SK-N-SH treated with all-trans-retinoic acid at 6 μM for 48 hours (cell line): ENCODE measurements at regions not wholly inside any gene's neighbourhood (a gene's known extent, or its start where the extent isn't known, plus 50 kb on each side); places are given as distances from the start of the nearest gene placed in this dataset.

Source experiments
- ATAC-seq: fragments of 200-7000 bp; cut with Tn5 transposase; 3 replicates; pipeline ENCODE4 v1.9.1; 2020; ENCODE audit warnings: mild to moderate bottlenecking, moderate library complexity
- ARNTL ChIP-seq: fragments of 450-650 bp; formaldehyde crosslinking; IDR thresholded peaks from 2 replicates; pipeline ENCODE4 v1.5.0; 2020; ENCODE audit warnings: low read depth, mild to moderate bottlenecking, moderate library complexity, borderline replicate concordance
- BACH2 ChIP-seq: fragments of 250-450 bp; sonication (Bioruptor Pico); IDR thresholded peaks from 2 replicates; pipeline ENCODE4 v1.9.0; 2021; ENCODE audit warnings: mild to moderate bottlenecking, borderline replicate concordance
- CREB5 ChIP-seq: fragments of 250-450 bp; sonication (Bioruptor Pico); IDR thresholded peaks from 2 replicates; pipeline ENCODE4 v1.5.1; 2020; ENCODE audit warnings: low read depth, mild to moderate bottlenecking, moderate library complexity
- CSDC2 ChIP-seq: fragments of 250-450 bp; sonication (Bioruptor Pico); IDR thresholded peaks from 2 replicates; pipeline ENCODE4 v1.5.0; 2020; ENCODE audit warnings: mild to moderate bottlenecking, moderate library complexity
- CSRNP3 ChIP-seq: fragments of 250-450 bp; sonication (Bioruptor Pico); IDR thresholded peaks from 2 replicates; pipeline ENCODE4 v1.5.1; 2021; ENCODE audit warnings: mild to moderate bottlenecking, moderate library complexity
- ESRRG ChIP-seq: fragments of 250-450 bp; sonication (Bioruptor Pico); IDR thresholded peaks from 2 replicates; pipeline ENCODE4 v1.6.1; 2021; ENCODE audit warnings: mild to moderate bottlenecking
- GLIS3 ChIP-seq: fragments of 250-450 bp; sonication (Bioruptor Pico); IDR thresholded peaks from 2 replicates; pipeline ENCODE4 v1.5.0; 2020; ENCODE audit warnings: mild to moderate bottlenecking, moderate library complexity
- OSR1 ChIP-seq: fragments of 250-450 bp; sonication (Bioruptor Pico); IDR thresholded peaks from 2 replicates; pipeline ENCODE4 v1.8.0; 2022; ENCODE audit warnings: moderate library complexity, mild to moderate bottlenecking, inconsistent platforms
- PATZ1 ChIP-seq: fragments of 250-450 bp; sonication (Bioruptor Pico); IDR thresholded peaks from 2 replicates; pipeline ENCODE4 v1.8.0; 2020; ENCODE audit warnings: mild to moderate bottlenecking, moderate library complexity, borderline replicate concordance
- POU6F1 ChIP-seq: fragments of 250-450 bp; sonication (Bioruptor Pico); IDR thresholded peaks from 2 replicates; pipeline ENCODE4 v1.8.0; 2021; ENCODE audit warnings: low read depth, mild to moderate bottlenecking, moderate library complexity, borderline replicate concordance
- PPARA ChIP-seq: fragments of 250-450 bp; sonication (Bioruptor Pico); IDR thresholded peaks from 2 replicates; pipeline ENCODE4 v1.5.0; 2020; ENCODE audit warnings: mild to moderate bottlenecking, borderline replicate concordance
- RARB ChIP-seq: fragments of 250-450 bp; sonication (Bioruptor Pico); IDR thresholded peaks from 2 replicates; pipeline ENCODE4 v1.8.0; 2021; ENCODE audit warnings: mild to moderate bottlenecking, moderate library complexity
- SNAI2 ChIP-seq: fragments of 250-450 bp; sonication (Bioruptor Pico); IDR thresholded peaks from 2 replicates; pipeline ENCODE4 v1.5.0; 2020; ENCODE audit warnings: mild to moderate bottlenecking, moderate library complexity
- TCF4 ChIP-seq: fragments of 250-450 bp; sonication (Bioruptor Pico); IDR thresholded peaks from 2 replicates; pipeline ENCODE4 v1.8.0; 2021; ENCODE audit warnings: mild to moderate bottlenecking, moderate library complexity, borderline replicate concordance
- TOX ChIP-seq: fragments of 250-450 bp; sonication (Bioruptor Pico); IDR thresholded peaks from 2 replicates; pipeline ENCODE4 v1.8.0; 2021; ENCODE audit warnings: mild to moderate bottlenecking, moderate library complexity, borderline replicate concordance
- TSHZ2 ChIP-seq: fragments of 250-450 bp; sonication (Bioruptor Pico); IDR thresholded peaks from 2 replicates; pipeline ENCODE4 v1.5.0; 2020; ENCODE audit warnings: mild to moderate bottlenecking, moderate library complexity
- ZC3H10 ChIP-seq: fragments of 250-450 bp; sonication (Bioruptor Pico); IDR thresholded peaks from 2 replicates; pipeline ENCODE4 v1.5.1; 2021; ENCODE audit warnings: mild to moderate bottlenecking, moderate library complexity
- ZFP3 ChIP-seq: fragments of 250-450 bp; sonication (Bioruptor Pico); IDR thresholded peaks from 2 replicates; pipeline ENCODE4 v1.5.0; 2020; ENCODE audit warnings: mild to moderate bottlenecking, moderate library complexity
- ZNF565 ChIP-seq: fragments of 450-650 bp; formaldehyde crosslinking; conservative IDR thresholded peaks from 2 replicates; pipeline ENCODE4 v1.5.0; 2020; ENCODE audit warnings: low read depth, mild to moderate bottlenecking, moderate library complexity
- ZNF8 ChIP-seq: fragments of 450-650 bp; formaldehyde crosslinking; IDR thresholded peaks from 2 replicates; pipeline ENCODE4 v1.5.0; 2020; ENCODE audit warnings: mild to moderate bottlenecking, moderate library complexity

- TF ChIP-seq CSRNP3 (no peak), CREB5 (CRISPR knock-in tag) (no peak), TOX (CRISPR knock-in tag) (no peak), OSR1 (CRISPR knock-in tag) (no peak), ZNF8 (CRISPR knock-in tag) (no peak), RARB (CRISPR knock-in tag) (no peak), ARNTL (CRISPR knock-in tag) (no peak), TCF4 (CRISPR knock-in tag) (no peak)
- ATAC-seq, result no peak
Observed at GRCh38 chr2:34789169-34789568, 1190.1 kb upstream of the FAM98A start.

- no peak for ATAC-seq
- TF ChIP-seq POU6F1 (CRISPR knock-in tag) (no peak), CREB5 (CRISPR knock-in tag) (no peak), SNAI2 (CRISPR knock-in tag) (no peak), RARB (CRISPR knock-in tag) (no peak), ZFP3 (no peak), TCF4 (CRISPR knock-in tag) (no peak), ZC3H10 (no peak), CSRNP3 (no peak), ZNF565 (CRISPR knock-in tag) (no peak), GLIS3 (no peak), PATZ1 (CRISPR knock-in tag) (no peak), PPARA (no peak), ESRRG (CRISPR knock-in tag) (no peak), ARNTL (CRISPR knock-in tag) (no peak), BACH2 (CRISPR knock-in tag) (no peak), TOX (CRISPR knock-in tag) (no peak)
- TF ChIP-seq, all 23 proteins: peak for 0
Observed at GRCh38 chr2:34787341-34787740, 1188.2 kb upstream of the FAM98A start.

GRCh38 chr2:34785206-34785785 is 1186.2 kb upstream of the FAM98A start:
- TF ChIP-seq CSDC2 (CRISPR knock-in tag), result no peak
- TF ChIP-seq ZNF8 (CRISPR knock-in tag), result no peak
- no peak for TF ChIP-seq PPARA
- no peak for ATAC-seq

GRCh38 chr2:34784701-34785100 is 1185.6 kb upstream of the FAM98A start:
- no peak for ATAC-seq
- no peak for TF ChIP-seq CSRNP3
- TF ChIP-seq TCF4 (CRISPR knock-in tag), result no peak
- no peak for TF ChIP-seq SNAI2 (CRISPR knock-in tag)
- no peak for TF ChIP-seq ZC3H10
- TF ChIP-seq ZNF8 (CRISPR knock-in tag), result no peak
- no peak for TF ChIP-seq TSHZ2 (CRISPR knock-in tag)
- TF ChIP-seq ZNF565 (CRISPR knock-in tag), result no peak
- TF ChIP-seq GLIS3, result no peak
- no peak for TF ChIP-seq RARB (CRISPR knock-in tag)
- TF ChIP-seq OSR1 (CRISPR knock-in tag), result no peak
